CD14-positive monocyte (primary cell): ENCODE measurements at regions not wholly inside any gene's neighbourhood (a gene's known extent, or its start where the extent isn't known, plus 50 kb on each side); places are given as distances from the start of the nearest gene placed in this dataset.

Experiments
- DNase-seq, 3 donors: peaks; one replicate each; pipeline ENCODE4 v3.0.0-alpha.2; 2011 to 2022
- H2AFZ ChIP-seq: 2 replicates; pipeline ENCODE4 v1.6.0; 2012; ENCODE audit warnings: mild to moderate bottlenecking, low read depth, low read length, inconsistent platforms; ENCODE audit not compliant: insufficient read depth, poor library complexity, severe bottlenecking
- H3K27ac ChIP-seq, 2 donors: 1 replicate in 1 of 2; 2 replicates in 1 of 2; pipeline ENCODE4 v1.5.1; 2012 to 2013; ENCODE audit warnings: low read length in 2 of 2, control low read depth in 1 of 2, inconsistent platforms in 1 of 2, low read depth in 1 of 2, mild to moderate bottlenecking in 1 of 2
- H3K27me3 ChIP-seq, 2 donors: one replicate each; pipeline versions ENCODE4 v1.6.0 to v1.6.1; 2011 to 2013; ENCODE audit warnings: low read length in 2 of 2; ENCODE audit not compliant: control insufficient read depth in 2 of 2, insufficient read depth in 2 of 2
- H3K36me3 ChIP-seq, 2 donors: replicated peaks in 1 of 2; 1 replicate in 1 of 2; 2 replicates in 1 of 2; pipeline versions ENCODE4 v1.5.1 to v1.6.1; 2012 to 2013; ENCODE audit warnings: low read length in 2 of 2, control low read depth in 1 of 2, inconsistent platforms in 1 of 2, mild to moderate bottlenecking in 1 of 2; ENCODE audit not compliant: insufficient read depth in 2 of 2, control insufficient read depth in 1 of 2
- H3K4me1 ChIP-seq, 2 donors: 1 replicate in 1 of 2; 2 replicates in 1 of 2; pipeline versions ENCODE4 v1.5.1 to v1.6.1; 2012 to 2013; ENCODE audit warnings: low read length in 2 of 2, control low read depth in 1 of 2, inconsistent platforms in 1 of 2, mild to moderate bottlenecking in 1 of 2, moderate library complexity in 1 of 2; ENCODE audit not compliant: insufficient read depth in 2 of 2, control insufficient read depth in 1 of 2
- H3K4me2 ChIP-seq: replicated peaks from 2 replicates; pipeline ENCODE3; 2012; ENCODE audit warnings: low read length, moderate library complexity, mild to moderate bottlenecking; ENCODE audit not compliant: poor library complexity, severe bottlenecking; ENCODE audit errors: extremely low read depth
- H3K4me3 ChIP-seq, 3 experiments: fragments of 200-600 bp in 1 of 3; sonication (generic) in 1 of 3; replicated peaks in 1 of 3; 1 replicate in 2 of 3; 2 replicates in 1 of 3; pipeline ENCODE4 v1.5.1; 2011 to 2013; ENCODE audit warnings: low read length in 3 of 3, mild to moderate bottlenecking in 3 of 3, control low read depth in 2 of 3, low read depth in 2 of 3, inconsistent platforms in 1 of 3, moderate library complexity in 1 of 3
- H3K79me2 ChIP-seq: 2 replicates; pipeline ENCODE4 v1.6.0; 2012; ENCODE audit warnings: mild to moderate bottlenecking, control low read depth, inconsistent platforms, low read length, moderate library complexity; ENCODE audit not compliant: insufficient read depth
- H3K9ac ChIP-seq: 2 replicates; pipeline ENCODE4 v1.6.0; 2017; ENCODE audit warnings: low read length, mild to moderate bottlenecking; ENCODE audit not compliant: insufficient read depth, poor library complexity, severe bottlenecking
- H3K9me3 ChIP-seq, 2 donors: replicated peaks in 1 of 2; 1 replicate in 1 of 2; 2 replicates in 1 of 2; pipeline versions ENCODE4 v1.5.1 to v1.6.1; 2012 to 2013; ENCODE audit warnings: low read length in 2 of 2, control low read depth in 1 of 2; ENCODE audit not compliant: control insufficient read depth in 1 of 2, insufficient read depth in 1 of 2
- H4K20me1 ChIP-seq: 2 replicates; pipeline ENCODE4 v1.6.0; 2012; ENCODE audit warnings: mild to moderate bottlenecking, low read length, control low read depth, moderate library complexity; ENCODE audit not compliant: insufficient read depth
- H3K27ac Mint-ChIP-seq, 7 donors: one replicate each; pipeline ENCODE4 v1.8.0; 2020; ENCODE audit warnings: mild to moderate bottlenecking in 7 of 7, mixed read lengths in 7 of 7, moderate library complexity in 6 of 7, inconsistent platforms in 2 of 7
- H3K27me3 Mint-ChIP-seq, 3 donors: one replicate each; pipeline ENCODE4 v1.8.0; 2021 to 2022; ENCODE audit warnings: low read depth in 3 of 3, mild to moderate bottlenecking in 3 of 3, mixed read lengths in 3 of 3, moderate library complexity in 3 of 3, inconsistent platforms in 1 of 3
- H3K36me3 Mint-ChIP-seq, 2 donors: one replicate each; pipeline ENCODE4 v1.8.0; 2020; ENCODE audit warnings: mixed read lengths in 2 of 2, inconsistent platforms in 1 of 2, mild to moderate bottlenecking in 1 of 2
- H3K4me1 Mint-ChIP-seq: one replicate; pipeline ENCODE4 v1.8.0; 2020; ENCODE audit warnings: mild to moderate bottlenecking, mixed read lengths
- H3K4me3 Mint-ChIP-seq, 2 donors: one replicate each; pipeline ENCODE4 v1.8.0; 2020; ENCODE audit warnings: mild to moderate bottlenecking in 2 of 2, mixed read lengths in 2 of 2, moderate library complexity in 1 of 2
- H3K9me3 Mint-ChIP-seq, 7 donors: one replicate each; pipeline ENCODE4 v1.8.0; 2020 to 2022; ENCODE audit warnings: mixed read lengths in 7 of 7, mild to moderate bottlenecking in 6 of 7, moderate library complexity in 6 of 7, inconsistent platforms in 2 of 7
- CTCF ChIP-seq: fragments of 200-600 bp; IDR thresholded peaks from one replicate; pipeline ENCODE4 v1.8.0; 2022; ENCODE audit warnings: antibody characterized with exemption, mild to moderate bottlenecking
- WGBS: methylation state at CpG from one replicate; pipeline ENCODE4 v1.1.5; 2013; ENCODE audit warnings: missing lambda C conversion rate; ENCODE audit not compliant: insufficient coverage; 5-methylcytosine and 5-hydroxymethylcytosine counted together
- intact Hi-C, 2 donors: fragments of 100-400 bp; cut with micrococcal nuclease; formaldehyde crosslinking; loops; one replicate each; pipeline versions ENCODE4 v1.15.0 to v1.15.1; 2023

- Mint-ChIP-seq H3K9me3 (peaks cover 0 to 2% (median 0%) of the 10 kb centered on the region in 7 donors), H3K36me3 (no peaks in the 10 kb centered on the region), H3K4me1 (no peaks in the 10 kb centered on the region), H3K27me3 (peaks cover 0 to 7% (median 1%) of the 10 kb centered on the region in 3 donors), H3K27ac (no peak overlapping the region), H3K4me3 (no peak overlapping the region)
- no peak overlapping the region for H3K9ac ChIP-seq
- H2AFZ ChIP-seq: no peak overlapping the region
- H3K9me3 ChIP-seq: no peaks in the 10 kb centered on the region
- H3K36me3 ChIP-seq: no peaks in the 10 kb centered on the region
- H3K27me3 ChIP-seq: no peaks in the 10 kb centered on the region
- no peaks in the 10 kb centered on the region for H3K4me1 ChIP-seq
- H3K4me3 ChIP-seq: no peak overlapping the region
- H3K79me2 ChIP-seq: no peaks in the 10 kb centered on the region
- DNase-seq: no peak
- TF ChIP-seq CTCF: no peak
- H3K4me2 ChIP-seq: no peak overlapping the region
- H3K27ac ChIP-seq: no peak overlapping the region
- no peaks in the 10 kb centered on the region for H4K20me1 ChIP-seq
- intact Hi-C loops: no loop called here
- WGBS: no CpG with 5 or more reads among the region's 1 CpG
Observed at GRCh38 chr16:16857012-16857411, 478.1 kb downstream of the NPIPA7 start.

- H3K4me3 ChIP-seq: no peak overlapping the region
- H3K4me3 Mint-ChIP-seq: no peak overlapping the region
- TF ChIP-seq CTCF: no peak
- H3K9me3 Mint-ChIP-seq: peaks cover 0 to 2% (median 0%) of the 10 kb centered on the region in 7 donors
- H3K36me3 Mint-ChIP-seq: no peaks in the 10 kb centered on the region
- H3K27ac Mint-ChIP-seq: no peak overlapping the region
- H3K79me2 ChIP-seq: no peaks in the 10 kb centered on the region
- H3K27me3 ChIP-seq: no peaks in the 10 kb centered on the region
- H3K9me3 ChIP-seq: no peaks in the 10 kb centered on the region
- DNase-seq: peak in 1 of 3 donors; percentile 3
- H4K20me1 ChIP-seq: no peaks in the 10 kb centered on the region
- 50% methylated on average over 2 of the region's 5 CpGs for WGBS
- no peak overlapping the region for H3K4me2 ChIP-seq
- no peak overlapping the region for H2AFZ ChIP-seq
- no peaks in the 10 kb centered on the region for H3K4me1 Mint-ChIP-seq
- H3K36me3 ChIP-seq: no peaks in the 10 kb centered on the region
- no peaks in the 10 kb centered on the region for H3K4me1 ChIP-seq
- intact Hi-C loops: no loop called here
- no peak overlapping the region for H3K9ac ChIP-seq
- H3K27ac ChIP-seq: no peak overlapping the region
- peaks cover 0 to 7% (median 1%) of the 10 kb centered on the region in 3 donors for H3K27me3 Mint-ChIP-seq
Observed at GRCh38 chr16:16857603-16858283, 478.8 kb downstream of the NPIPA7 start.
